HG03064 (cell line): ENCODE measurements at regions not wholly inside any gene's neighbourhood (a gene's known extent, or its start where the extent isn't known, plus 50 kb on each side); places are given as distances from the start of the nearest gene placed in this dataset.
A peak's percentile ranks its signal among the peaks of the same experiment; 100 is the strongest.

ENCODE experiments used
- ATAC-seq: cut with Tn5 transposase; IDR thresholded peaks from one replicate; pipeline ENCODE4 v1.9.1; 2021; ENCODE audit warnings: low read depth; ENCODE audit not compliant: unreplicated experiment

DNA sequence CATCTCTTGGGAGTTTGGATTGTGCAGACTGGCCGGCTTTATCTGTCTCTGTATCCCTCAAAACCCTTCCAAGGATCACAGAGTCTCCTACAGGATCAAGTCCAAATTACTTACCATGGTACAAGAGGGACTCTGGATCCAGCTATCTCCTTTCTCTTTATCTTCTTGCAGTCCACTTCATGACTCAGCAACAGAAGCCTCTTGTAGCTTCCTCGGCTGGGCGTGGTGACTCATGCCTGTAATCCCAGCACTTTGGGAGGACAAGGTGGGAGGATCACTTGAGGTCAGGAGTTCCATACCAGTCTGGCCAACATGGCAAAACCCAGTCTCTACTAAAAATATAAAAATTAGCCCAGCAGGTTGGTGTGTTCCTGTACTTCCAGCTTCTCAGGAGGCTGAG is 189.7 kb downstream of the BCAT1 start:
- no peak for ATAC-seq

DNA sequence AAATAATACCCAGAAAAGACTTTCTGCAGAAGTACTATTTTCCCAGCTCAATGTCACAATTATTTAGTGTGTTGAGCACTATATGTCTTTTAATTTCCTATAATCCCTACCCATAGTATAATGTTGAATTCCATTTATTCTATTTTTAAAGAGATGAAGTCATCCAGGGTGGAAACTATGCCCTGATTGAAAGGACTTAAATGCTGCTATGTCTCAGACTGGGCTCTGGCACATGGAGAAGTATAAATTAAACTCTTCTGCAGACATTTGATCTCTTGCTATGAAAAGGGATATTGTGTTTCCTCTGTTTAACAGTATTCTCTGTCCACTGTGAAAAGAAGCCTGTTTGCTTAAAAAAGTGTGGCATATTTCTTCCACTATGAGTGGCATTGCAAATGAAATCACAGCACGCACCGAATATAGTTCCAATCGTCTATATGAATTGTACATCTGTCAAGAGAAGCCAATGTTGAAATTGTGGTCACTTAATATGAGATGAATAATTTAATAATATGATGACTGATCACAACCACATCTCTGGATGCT is 192.3 kb downstream of the BCAT1 start:
- ATAC-seq = no peak

DNA sequence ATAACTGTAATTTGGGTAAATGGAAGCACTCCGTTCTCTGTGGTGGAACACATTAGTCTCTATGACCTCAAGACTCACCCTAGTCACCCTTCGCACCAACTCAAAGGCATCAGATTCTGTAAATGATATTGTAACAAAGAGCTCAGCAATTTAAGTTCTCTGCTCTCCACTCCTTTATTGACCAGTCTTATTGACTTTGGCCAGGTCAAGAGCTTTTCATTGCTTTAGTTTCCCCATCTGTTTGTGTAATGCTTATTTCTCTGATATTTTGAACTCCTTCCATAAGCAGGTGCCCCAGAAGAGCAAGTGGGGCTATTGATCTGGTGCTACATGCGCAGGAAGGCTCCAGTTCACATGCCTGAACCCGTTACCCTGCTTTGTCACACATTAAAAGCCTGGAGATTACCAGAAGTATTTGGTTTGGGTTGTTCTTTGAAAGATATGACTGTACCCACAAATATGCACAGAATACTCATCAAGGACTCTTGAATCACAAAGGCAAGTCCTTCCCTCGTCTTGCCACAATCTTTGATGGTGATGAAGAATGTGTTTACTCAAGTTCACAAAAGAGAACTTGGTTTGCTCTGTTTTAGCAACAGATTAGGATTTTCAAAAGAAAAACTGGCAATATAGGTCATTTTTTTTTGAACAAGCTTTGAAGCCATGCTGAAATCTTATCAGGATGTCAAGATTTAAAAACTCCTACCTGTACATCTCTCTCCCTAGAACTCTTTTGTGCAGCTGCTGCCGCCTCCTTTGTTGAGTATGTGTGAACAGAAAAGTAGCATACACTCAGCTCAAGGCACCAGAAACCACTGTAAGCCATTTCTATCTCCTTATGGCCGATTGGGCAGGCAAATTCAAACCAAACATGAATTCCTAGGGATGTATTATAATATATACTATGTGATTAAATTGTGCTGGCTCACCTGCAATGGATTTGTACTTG is 193.9 kb downstream of the BCAT1 start:
- no peak for ATAC-seq

DNA sequence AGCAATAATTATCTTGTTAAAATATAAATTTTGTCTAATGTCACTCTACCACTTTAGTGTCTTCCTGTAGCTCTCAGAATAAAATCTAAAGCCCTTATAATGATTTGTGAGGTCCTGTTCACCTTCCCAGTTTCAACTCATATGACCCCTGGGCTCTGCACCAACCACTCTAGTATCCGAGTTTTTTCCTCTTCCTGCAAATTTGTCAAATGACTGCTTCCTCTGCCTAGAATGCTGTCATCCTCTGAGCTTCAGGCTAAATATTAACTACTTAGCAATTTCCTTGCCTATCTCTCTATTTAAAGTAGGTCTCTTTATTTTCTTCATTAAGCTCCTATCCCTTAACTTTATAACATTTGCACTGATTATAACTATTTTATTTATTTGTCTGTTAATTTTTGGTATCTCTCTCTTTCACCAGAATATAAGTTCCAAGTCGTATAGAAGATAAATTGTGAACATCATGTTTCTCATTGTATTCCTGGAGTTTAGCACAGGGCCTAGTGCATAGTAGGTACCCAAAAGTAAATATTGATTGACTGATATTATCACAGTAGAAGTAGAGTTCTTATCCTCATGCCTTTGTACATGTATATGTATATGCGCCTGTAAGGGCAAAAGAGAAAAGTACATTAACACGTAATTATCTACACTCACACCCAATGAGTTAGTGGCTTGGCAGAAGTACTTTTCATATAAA is 196.0 kb downstream of the BCAT1 start:
- no peak for ATAC-seq

DNA sequence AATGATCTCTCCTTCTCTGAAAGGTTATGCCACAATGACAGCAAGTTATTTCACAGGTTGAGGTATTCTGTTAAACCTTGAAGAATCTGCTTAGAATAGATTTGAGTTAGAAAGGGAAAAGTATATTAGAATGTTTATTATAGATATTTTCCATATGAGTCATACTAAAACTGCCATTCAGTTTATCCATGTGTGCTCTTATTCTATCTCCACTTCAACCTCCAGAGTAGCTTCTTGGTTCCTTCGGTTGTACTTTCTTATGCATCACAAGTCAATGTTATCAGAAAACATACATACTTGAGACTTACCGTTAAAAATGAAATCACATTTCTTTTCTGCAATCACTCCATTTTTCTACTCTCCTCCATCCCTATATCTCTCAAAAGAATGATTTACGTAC is 197.7 kb downstream of the BCAT1 start:
- ATAC-seq = no peak

DNA sequence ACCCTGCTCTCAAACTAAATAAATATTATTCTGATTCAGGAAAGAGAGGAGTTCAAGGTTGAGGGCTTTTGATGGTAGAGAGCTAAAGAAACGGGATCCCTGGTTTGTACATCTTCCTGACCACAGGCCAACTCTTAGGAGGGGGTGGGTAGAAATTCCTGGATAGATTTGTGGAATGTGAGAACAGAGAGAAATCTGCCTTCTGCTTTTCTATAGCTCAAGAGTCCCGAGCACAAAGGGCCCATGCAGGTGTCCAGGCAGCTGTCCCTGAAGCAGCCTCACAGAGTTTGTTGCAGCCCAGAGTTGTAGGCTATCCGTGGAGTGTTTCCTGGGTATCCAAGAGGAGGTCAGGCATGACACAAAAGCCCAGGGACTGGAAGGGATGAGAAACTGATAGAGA is 198.6 kb downstream of the BCAT1 start:
- no peak for ATAC-seq

DNA sequence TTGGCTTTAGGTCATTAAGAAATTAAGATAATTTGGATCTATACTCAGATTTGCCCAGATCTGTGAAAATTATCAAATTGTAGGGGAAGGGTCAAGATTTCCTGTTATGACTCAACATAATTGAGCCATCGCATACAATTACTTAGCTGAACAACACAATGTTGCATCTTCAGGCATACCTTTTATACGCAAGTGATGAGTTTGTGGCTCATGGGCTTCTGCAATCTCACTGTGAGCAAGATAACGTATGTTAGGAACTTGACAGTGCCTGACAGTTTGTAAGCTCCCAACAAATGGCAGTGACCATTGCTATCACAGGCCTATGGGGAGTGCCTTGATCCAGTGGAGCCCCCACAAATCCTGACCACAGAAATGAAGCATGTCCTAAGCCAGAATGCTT is 199.7 kb downstream of the BCAT1 start:
- ATAC-seq = no peak

DNA sequence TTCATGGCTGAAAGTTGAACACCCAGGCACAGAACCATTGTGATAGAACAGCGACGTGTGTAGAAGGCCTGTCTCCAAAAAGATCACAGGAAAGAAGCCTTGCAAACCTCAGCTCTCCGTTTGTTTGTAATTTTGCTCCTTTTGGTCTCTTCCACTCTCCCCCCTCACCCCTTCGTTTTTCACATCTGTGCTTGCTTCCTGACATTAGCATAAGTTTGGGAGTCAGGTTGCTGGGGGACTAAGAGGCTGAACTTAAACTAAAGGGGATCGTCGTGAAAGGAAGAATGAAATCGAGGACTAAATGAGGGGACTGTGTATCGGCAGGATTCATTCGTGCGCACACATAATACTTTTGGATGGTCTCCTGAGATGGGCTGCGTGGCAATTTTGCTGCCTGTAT is 200.6 kb downstream of the BCAT1 start:
- no peak for ATAC-seq

DNA sequence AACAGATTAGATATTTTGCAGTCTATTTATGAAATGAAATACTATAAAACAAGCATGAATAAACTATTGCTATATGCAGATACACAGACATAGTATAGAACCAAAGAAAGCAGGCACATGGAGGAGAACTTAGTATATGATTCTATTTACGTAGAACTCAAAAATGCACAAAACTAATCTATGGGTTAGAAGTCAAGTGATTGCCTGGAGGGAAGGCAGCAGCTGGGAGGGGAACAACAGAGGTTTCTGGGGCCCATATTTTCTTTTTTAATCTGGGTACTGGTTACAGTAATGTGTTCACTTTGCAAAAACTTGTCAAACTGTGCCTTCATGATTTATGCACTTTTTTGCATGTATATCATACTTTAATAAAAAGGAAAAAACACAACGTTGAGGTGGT is 202.0 kb downstream of the BCAT1 start:
- no peak for ATAC-seq

DNA sequence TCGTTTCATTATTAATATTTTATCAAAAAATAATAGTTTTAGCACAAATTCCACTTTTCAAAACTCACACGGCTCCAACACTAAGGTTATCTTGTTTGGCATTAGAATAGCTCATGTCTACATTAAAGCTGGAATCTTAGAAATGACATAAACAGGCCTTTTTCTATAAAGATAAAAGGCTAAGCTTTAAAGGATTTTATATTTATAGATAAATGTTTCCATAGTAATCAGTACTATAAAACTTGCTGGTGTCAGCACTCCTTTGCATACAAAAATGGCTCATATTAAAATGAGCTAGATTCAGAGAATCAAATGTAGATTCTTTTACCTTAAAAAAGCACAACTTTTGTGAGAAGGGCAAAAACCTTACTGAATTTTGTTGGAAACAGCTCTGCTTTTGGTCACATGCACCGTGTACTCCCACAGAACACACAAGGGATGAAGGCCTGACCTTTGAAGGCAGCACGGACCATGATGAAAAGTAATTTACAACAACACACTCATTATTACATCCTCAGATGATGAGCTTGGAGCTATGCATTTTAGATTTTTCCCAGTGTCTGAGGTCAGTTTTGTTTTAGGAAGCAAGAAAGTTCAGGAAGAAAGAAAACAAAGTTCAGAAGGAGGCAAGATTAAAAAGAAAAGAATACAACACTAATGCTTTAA is 202.8 kb downstream of the BCAT1 start:
- no peak for ATAC-seq

DNA sequence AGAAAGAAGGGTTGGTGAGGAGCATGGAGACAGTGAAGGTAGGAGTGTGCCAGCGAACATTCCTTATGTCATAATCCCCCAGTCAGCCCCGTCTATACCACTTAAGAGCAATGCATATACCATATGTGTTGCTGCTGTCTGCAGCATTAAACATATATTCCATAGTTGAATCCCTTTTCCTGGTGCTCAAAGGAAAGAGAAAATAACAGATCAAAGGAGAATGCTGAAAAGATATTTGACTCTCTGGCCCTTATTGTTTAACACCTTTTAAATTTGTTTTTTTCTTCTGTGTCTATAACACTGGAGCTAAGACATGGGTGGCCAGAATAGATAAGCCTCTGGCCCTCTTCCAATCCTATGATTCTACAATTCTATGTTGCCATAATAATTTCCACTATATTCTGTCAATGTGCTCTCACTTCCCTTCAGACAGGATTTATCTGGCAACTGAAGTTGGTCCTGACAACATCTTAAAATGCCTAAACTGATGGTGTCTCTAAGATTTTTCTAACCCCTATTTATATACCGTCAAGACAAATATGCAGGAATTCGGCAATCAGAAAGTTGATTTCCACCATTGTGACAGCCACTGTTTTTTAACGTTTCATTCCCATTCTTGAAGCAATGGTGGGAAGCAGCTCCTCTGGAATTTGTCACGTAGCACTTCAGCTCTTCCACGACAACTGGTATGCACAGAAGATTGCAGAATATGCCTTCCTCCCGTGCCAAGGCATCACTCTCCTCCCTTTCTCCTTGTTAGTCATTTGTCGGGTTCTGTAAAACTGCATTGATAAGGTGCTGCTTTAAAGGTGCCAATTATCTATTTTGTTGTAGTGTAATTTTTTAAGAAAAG is 204.7 kb downstream of the BCAT1 start:
- no peak for ATAC-seq

DNA sequence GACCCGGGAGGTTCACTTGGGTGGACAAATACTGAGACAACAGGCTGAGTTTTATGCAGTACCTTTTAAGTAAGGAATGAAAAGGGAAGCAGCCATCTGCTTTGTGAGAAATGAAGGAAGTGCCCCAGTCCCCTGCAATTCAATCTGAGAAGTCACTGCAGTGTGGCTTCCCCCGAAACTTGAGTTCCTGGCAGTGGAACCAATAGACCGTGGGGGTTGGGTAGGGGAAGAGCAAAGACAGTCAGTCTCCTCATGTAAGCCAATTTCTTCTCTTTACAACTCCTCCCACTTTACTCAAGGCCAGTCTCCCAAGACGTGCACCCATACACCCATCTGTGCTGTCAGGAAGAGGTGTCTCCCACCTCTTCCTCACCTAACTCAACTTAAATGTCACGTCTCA is 206.5 kb downstream of the BCAT1 start:
- ATAC-seq = peak; percentile 83

DNA sequence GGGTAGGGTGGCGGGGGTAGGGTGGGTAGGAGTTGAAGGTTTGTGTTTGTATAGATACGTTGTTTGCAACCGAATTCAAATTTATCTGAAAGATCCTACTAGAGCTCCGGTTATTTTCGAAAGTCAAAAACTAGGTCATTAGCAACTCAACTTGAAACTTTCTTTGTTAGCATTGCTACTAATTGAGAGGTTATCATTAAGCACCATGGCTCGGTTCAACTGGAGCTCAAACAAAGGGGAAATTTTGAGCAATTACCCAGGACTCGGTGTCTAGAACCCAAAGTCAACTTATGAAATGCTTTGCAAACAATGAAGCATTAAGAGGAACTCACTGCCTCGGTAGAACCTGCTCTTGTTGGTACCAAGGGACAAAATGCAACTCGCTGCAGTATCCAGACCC is 207.7 kb downstream of the BCAT1 start:
- ATAC-seq = no peak

DNA sequence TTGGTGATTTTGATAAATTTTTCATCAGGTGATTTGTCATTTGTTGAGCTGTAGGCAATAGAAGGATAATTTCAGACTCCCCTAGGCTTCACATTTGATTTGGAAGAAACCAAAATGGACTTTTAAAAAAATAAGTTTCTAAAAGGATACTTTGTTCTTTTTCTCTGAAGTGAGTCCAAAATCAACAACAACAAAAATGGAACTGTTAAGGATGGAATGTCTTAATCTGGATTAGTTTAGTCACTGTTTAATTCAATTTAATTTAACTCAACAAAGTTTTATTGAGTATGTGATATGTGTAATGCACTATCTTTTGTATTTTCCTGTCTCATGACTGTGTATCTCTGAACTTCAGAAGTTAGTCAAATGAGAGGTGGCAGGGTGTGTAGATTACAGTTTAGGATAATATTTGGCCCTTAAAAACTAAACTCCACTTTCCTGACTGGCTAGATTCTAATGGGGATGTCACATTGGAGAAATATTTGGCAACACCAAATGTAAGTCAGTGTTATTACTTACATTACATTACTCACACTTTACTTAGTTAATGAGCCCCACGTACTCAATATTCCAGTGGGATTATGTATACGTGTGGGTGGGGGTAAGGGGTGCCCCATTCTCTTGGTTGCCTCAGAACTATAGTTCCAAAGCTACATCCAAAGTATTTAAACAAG is 209.7 kb downstream of the BCAT1 start:
- no peak for ATAC-seq

DNA sequence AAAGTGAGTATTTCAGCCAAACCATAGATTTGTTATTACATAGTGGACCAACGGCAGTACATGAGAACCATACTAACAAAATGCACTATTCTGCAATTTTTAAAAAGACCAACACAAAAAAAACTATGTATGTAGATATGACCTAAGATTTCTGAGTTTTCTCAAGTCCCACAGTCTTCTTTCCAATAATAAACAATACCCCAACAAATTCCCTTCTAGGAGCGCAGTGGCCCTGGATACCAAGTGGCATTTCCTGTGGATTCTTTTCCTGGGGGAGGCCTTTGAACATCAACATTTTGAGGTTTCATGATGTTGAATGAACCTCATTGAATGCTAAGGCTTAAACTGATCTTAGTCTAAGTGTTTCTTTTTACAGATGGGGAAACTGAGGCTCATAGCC is 210.5 kb downstream of the BCAT1 start:
- ATAC-seq = no peak

DNA sequence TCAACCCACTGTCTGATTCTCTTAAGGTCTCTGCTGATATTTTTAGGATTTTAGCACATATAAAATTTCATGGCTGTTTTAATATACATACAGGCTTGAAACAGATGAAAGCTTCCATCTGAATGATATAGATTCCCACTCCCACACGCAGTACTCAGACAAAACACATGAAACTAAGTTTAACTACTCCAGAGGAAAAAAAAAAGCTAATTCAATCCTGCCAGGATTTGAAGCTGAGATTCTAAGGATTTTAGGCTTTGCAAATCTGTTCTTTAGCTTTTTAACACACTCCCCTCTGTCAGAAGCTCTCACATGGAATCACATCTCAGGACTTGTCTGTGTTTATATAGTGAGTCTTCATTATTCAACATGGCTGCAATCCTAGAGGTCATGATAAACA is 217.3 kb downstream of the BCAT1 start:
- no peak for ATAC-seq

DNA sequence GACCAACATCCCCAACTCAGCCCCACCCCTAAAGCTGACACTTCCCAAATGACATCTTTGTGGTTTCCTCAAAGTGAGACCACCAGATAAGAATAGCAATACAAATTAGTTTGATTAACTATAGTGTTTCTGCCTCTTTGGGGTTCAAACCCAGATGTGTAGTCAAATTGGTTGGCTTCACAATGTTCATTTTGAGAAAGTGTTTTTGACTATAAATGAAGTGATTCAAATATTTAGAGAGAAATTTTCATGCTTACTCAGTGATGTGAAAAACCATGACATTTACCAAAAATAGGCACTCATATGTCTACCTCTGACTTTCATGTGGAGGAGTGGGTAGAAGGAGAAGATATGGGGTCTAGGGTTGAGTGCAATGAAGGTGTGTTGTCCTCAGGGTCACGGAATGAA is 218.4 kb downstream of the BCAT1 start:
- ATAC-seq = no peak

DNA sequence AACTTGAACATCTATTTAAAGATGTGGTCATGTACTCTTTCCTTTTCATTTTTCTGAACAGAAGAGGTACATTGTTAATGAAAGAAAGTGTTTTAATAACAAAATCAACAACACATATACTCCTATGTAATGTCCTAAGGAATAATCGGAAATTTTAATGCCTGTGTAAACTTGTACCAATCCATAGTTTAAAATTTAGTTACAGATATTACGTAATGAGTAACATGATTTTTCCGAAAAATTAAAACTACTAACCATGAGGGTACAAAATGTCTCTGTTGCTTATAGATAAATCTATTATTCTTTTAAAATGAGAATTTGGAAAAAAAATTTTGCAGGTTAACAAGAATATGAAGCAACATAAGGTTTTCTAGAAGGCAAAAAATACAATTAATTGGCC is 220.1 kb downstream of the BCAT1 start:
- no peak for ATAC-seq

DNA sequence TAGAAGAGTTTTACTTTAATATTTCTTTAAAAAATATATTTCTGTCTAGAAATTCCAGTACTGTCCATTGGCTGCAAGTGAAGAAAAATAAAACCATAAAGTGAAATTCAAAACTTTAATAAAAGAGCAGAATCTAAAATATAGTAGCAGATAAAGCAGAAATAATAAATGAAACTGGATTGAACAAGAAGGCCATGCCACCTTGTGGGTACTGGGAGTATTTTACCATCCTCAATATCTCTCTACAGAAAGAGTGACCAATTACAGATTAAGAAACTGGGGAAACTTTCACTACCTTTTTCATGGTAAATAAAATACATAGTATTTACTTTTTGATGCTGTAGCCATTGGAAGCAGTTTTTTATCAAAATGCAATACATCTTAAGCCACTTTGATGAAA is 220.5 kb downstream of the BCAT1 start:
- no peak for ATAC-seq

DNA sequence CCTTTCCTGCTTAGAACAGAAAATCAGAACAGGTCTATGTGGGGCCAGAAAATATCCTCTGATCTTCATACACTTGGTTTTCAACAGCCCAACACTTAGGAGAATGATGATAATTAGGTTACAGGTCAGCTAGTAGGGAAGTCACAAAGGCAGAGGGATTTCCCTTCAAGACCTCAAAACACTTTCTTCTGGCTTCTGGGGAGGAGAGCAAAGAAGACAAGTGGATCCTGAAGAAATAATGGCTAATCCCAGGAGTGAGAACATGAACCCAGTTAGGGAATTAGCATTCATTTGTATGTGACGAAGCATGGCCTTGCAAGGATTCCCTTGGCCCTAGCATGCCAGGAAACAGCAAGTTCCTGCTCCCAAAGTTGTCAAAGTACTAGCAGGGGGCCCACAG is 223.3 kb downstream of the BCAT1 start:
- ATAC-seq = no peak
